NCI-H187 treated with DMSO at 0.1 percent for 48 hours (cell line): ENCODE measurements at regions not wholly inside any gene's neighbourhood (a gene's known extent, or its start where the extent isn't known, plus 50 kb on each side); places are given as distances from the start of the nearest gene placed in this dataset.
A peak's percentile ranks its signal among the peaks of the same experiment; 100 is the strongest.
"Not testable (repeated sequence)": the region's sequence is repeated elsewhere in the genome, so short reads cannot be mapped to it uniquely, and the experiment has no call there.

Source experiments
- DNase-seq: peaks from one replicate; lab custom pipeline; 2025; lab: John Stamatoyannopoulos, UW

GRCh38 chr11:26839911-26840698 is 118.2 kb upstream of the SLC5A12 start:
- DNase-seq: no peak

DNA sequence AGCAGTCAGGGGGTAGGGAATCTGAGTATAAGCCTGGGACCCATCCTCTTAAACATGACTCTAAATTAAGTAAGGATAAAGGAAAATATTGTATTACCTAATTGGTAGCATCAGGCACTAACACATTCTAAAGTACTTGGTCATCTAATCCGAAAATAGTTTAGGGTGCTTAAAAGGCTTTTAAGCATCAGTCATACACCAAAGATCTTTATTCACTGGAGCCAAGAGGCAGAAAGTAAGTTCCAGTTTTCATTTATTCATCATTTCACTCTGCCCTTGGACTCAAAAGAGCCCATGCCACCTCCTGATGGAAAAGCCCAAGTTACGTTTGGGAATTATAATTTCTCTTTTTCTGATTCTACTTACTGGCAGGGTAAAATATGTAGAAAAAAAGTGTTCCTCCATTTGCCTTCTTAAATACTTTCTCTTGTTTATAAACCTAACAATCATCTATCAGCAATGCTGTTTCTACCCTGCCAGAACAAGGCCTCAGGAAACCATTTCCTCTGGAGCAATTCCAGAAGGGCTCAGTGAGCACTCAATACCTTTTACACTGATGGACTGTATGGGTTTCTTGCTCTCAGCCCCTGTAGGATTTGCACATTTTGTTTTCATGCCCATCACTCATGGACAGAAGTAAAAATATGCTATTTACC is 120.1 kb upstream of the SLC5A12 start:
- DNase-seq: no peak

- no peak for DNase-seq
Observed at GRCh38 chr11:26842478-26843282, 120.8 kb upstream of the SLC5A12 start.

DNA sequence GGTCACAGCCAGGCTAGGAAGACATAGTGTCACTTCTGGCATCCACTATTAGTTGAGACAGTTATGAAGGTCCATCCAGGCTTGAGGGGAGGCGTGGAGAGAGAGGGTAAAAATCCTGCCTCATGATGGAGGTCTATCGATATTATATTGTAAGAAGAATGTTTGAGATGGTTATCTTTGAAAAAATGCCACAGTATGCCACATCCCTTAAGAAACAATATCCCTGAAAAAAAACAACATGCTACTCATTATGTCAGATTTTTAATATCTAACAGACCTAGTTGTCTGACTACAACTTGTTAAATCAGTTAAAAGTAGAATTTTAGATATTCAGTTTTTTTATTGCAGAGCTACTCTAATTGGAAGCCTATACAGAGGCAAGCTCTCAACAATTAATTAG is 121.7 kb upstream of the SLC5A12 start:
- DNase-seq: no peak

GRCh38 chr11:26844963-26845362 is 123.1 kb upstream of the SLC5A12 start:
- no peak for DNase-seq

DNA sequence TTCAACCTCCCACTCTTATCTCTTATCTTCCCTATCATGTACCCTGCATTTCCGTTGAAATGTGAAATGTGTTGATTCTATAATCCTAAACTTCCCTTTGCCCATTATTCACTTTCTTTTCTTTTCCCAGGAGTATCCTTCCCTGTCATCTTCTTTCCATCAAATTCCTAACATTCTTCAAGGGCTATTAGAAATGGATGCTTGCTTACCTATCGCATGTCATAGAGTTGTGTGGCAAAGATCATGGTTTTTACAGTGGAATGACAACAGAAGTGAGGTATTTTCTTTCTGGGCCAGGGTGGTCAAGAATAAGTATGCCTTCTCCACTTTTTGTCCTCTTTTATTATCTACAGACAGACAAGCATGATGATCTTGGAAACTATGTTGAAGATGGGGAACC is 124.4 kb upstream of the SLC5A12 start:
- DNase-seq: no peak

DNA sequence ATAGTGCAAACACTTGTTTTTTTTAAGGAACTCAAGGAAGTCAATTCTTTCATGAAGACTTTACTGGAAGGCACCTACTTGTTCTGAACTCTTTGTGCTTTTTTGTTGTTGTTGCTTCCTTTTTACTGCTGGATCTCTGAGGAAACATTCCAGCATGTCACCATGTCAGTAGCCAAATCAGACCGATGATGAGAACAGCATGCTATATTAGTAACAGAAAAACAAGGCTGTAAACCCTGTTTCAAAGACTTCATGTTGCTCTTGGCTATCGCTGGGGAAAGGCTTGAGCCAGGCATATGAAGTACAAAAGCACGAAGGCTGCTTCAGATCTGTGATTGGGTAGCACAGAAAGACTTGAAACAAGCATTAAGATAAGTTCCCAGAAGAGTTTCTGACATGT is 125.6 kb upstream of the SLC5A12 start:
- no peak for DNase-seq

GRCh38 chr11:26847977-26848376 is 126.1 kb upstream of the SLC5A12 start:
- no peak for DNase-seq

- peak; percentile 89 for DNase-seq
Observed at GRCh38 chr11:26849036-26849435, 127.2 kb upstream of the SLC5A12 start.

- no peak for DNase-seq
Observed at GRCh38 chr11:26851291-26851690, 129.4 kb upstream of the SLC5A12 start.

GRCh38 chr11:26851696-26852095 is 129.8 kb upstream of the SLC5A12 start:
- DNase-seq: no peak

GRCh38 chr11:26858098-26858497 is 135.8 kb upstream of the FIBIN start:
- no peak for DNase-seq

- no peak for DNase-seq
Observed at GRCh38 chr11:26859416-26859815, 134.5 kb upstream of the FIBIN start.

DNA sequence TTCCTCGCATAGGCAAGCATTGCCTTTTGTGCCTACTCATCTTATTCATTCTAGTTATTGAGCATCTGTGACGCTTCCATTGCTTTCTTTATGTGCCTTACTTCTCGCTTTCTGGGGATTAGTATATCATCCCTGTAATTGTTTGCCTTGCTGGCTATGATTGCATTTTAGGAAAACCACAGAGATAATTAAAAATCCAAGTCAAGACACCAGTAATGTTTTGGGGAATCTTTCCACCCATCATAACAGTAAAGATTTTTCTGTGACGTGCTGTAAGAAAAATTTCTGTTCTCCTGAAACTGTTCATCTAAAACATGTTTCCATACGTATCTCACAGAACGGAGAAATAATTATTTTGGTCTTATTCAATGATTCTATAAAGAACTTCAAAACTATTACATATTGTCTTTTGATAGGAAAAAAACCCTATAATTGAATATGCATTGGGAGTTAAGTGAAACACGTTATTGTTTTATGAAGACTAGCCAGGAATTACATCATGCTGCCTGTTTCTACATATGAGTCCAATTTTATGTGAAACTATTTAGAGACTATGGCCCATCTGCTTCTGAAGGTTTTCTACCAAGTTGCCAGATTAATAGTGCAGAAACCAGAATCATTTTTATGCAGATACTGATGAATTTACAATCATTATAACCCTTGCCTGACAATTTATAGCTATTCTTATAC is 133.7 kb upstream of the FIBIN start:
- DNase-seq: no peak

- no peak for DNase-seq
Observed at GRCh38 chr11:26860895-26861294, 133.0 kb upstream of the FIBIN start.

DNA sequence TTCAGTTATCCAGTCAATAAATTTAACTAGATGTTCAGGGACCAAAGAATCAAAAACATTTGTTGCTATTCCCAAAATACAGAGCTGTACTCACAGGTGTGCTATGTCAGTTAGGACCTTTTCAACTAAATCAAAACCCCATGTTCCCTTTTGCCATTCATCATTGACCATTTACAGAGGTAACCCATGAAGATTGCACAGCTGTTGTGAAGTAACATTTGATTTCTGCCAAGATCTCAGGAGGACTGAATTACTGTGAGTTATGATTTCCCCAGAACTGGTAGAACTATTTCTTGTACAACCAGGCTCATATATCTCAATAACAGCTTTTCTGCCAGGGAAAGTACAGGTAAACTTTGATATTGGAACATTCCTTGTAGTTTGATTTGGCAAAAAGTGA is 131.1 kb upstream of the FIBIN start:
- DNase-seq: no peak

GRCh38 chr11:26865703-26866102 is 128.2 kb upstream of the FIBIN start:
- no peak for DNase-seq

GRCh38 chr11:26867286-26867685 is 126.6 kb upstream of the FIBIN start:
- no peak for DNase-seq

GRCh38 chr11:26878959-26879581 is 114.8 kb upstream of the FIBIN start:
- no peak for DNase-seq

DNA sequence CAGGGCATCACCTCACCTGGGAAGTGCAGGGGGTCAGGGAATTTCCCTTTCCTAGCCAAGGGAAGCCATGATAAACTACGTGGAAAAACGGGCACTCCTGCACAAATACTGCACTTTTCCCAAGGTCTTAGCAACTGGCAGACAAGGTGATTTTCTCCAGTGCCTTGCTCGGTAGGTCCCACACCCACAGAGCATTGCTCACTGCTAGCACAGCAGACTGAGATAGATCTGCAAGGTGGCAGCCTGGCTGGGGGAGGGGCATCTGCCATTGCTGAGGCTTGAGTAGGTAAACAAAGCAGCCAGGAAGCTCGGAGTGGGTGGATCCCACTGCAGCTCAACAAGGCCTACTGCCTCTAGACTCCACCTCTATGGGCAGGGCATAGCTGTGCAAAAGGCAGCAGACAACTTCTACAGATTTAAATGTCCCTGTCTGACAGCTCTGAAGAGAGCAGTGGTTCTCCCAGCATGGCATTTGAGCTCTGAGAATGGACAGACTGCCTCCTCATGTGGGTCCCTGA is 111.5 kb upstream of the FIBIN start:
- DNase-seq: not testable (repeated sequence)

- no peak for DNase-seq
Observed at GRCh38 chr11:26891501-26891900, 102.4 kb upstream of the FIBIN start.

DNA sequence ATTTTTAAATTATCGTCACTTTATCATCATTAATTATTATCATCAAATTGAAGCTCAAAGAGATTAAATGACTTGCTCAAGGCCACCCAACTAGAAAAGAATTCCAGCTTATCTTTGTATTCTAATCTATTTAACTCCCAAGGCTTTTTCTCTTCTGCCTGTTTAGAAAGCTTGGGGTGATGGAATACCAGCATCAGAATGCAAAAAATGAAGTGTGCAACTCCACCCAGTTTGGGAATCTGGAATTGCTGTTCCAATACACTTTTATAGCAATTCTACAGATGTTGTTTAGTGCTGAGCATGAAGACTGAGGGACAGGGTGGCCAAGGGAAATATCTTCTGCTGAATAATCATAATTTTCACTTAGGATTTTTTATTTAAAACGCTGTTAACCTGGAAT is 97.2 kb upstream of the FIBIN start:
- DNase-seq: no peak
